Retina (tissue), 1 donor: ENCODE measurements at regions not wholly inside any gene's neighbourhood (a gene's known extent, or its start where the extent isn't known, plus 50 kb on each side); places are given as distances from the start of the nearest gene placed in this dataset.

ENCODE experiments used
- DNase-seq: peaks from one replicate; pipeline ENCODE4 v3.0.0-alpha.2; 2016

- DNase-seq: no peak
Observed at GRCh38 chr15:47950447-47950846, 170.3 kb upstream of the SLC24A5 start.

- DNase-seq: no peak
Observed at GRCh38 chr15:47951781-47952180, 169.0 kb upstream of the SLC24A5 start.

GRCh38 chr15:47954196-47954595 is 166.6 kb upstream of the SLC24A5 start:
- DNase-seq: no peak

- DNase-seq: no peak
Observed at GRCh38 chr15:47955021-47955420, 165.8 kb upstream of the SLC24A5 start.

GRCh38 chr15:47959617-47960413 is 161.0 kb upstream of the SLC24A5 start:
- no peak for DNase-seq

GRCh38 chr15:47961401-47962090 is 159.2 kb upstream of the SLC24A5 start:
- no peak for DNase-seq

- no peak for DNase-seq
Observed at GRCh38 chr15:47963265-47963664, 157.5 kb upstream of the SLC24A5 start.

GRCh38 chr15:47964229-47964628 is 156.6 kb upstream of the SLC24A5 start:
- DNase-seq: no peak

GRCh38 chr15:47965297-47965696 is 155.5 kb upstream of the SLC24A5 start:
- DNase-seq: no peak

- DNase-seq: no peak
Observed at GRCh38 chr15:47968593-47968992, 152.2 kb upstream of the SLC24A5 start.

- DNase-seq: no peak
Observed at GRCh38 chr15:47971637-47972036, 149.2 kb upstream of the SLC24A5 start.

GRCh38 chr15:47972738-47973137 is 148.1 kb upstream of the SLC24A5 start:
- DNase-seq: no peak

- DNase-seq: no peak
Observed at GRCh38 chr15:47974724-47975123, 146.1 kb upstream of the SLC24A5 start.

- DNase-seq: peak; percentile 42
Observed at GRCh38 chr15:47975427-47975826, 145.4 kb upstream of the SLC24A5 start.

GRCh38 chr15:47983533-47983932 is 137.3 kb upstream of the SLC24A5 start:
- no peak for DNase-seq

- DNase-seq: no peak
Observed at GRCh38 chr15:47985568-47985967, 135.2 kb upstream of the SLC24A5 start.

GRCh38 chr15:47987461-47987860 is 133.3 kb upstream of the SLC24A5 start:
- no peak for DNase-seq

GRCh38 chr15:47987908-47988532 is 132.8 kb upstream of the SLC24A5 start:
- peak; percentile 62 for DNase-seq

- DNase-seq: no peak
Observed at GRCh38 chr15:47988564-47988963, 132.2 kb upstream of the SLC24A5 start.

GRCh38 chr15:47990821-47991220 is 130.0 kb upstream of the SLC24A5 start:
- no peak for DNase-seq

GRCh38 chr15:47991357-47991756 is 129.4 kb upstream of the SLC24A5 start:
- DNase-seq: no peak

- DNase-seq: no peak
Observed at GRCh38 chr15:47993051-47993450, 127.7 kb upstream of the SLC24A5 start.

- no peak for DNase-seq
Observed at GRCh38 chr15:47997195-47998080, 123.4 kb upstream of the SLC24A5 start.
